Liver (tissue), 8 donors: ENCODE measurements at regions not wholly inside any gene's neighbourhood (a gene's known extent, or its start where the extent isn't known, plus 50 kb on each side); places are given as distances from the start of the nearest gene placed in this dataset.

Experiments
- DNase-seq: peaks from one replicate; pipeline ENCODE4 v3.0.0-alpha.2; 2017; ENCODE audit warnings: low spot score
- H3K27ac ChIP-seq, 2 donors: one replicate each; pipeline ENCODE4 v1.7.0; 2013; ENCODE audit warnings: inconsistent platforms in 2 of 2, low read length in 2 of 2, control low read depth in 1 of 2, low read depth in 1 of 2, mild to moderate bottlenecking in 1 of 2
- H3K27me3 ChIP-seq, 4 donors: one replicate each; pipeline versions ENCODE4 v1.6.1 to v1.7.0; 2013; ENCODE audit warnings: low read length in 3 of 4, inconsistent platforms in 1 of 4, mild to moderate bottlenecking in 1 of 4, moderate library complexity in 1 of 4; ENCODE audit not compliant: control insufficient read depth in 4 of 4, insufficient read depth in 4 of 4
- H3K36me3 ChIP-seq, 4 donors: one replicate each; pipeline versions ENCODE4 v1.6.1 to v1.7.0; 2013; ENCODE audit warnings: low read length in 3 of 4, mild to moderate bottlenecking in 3 of 4, low read depth in 1 of 4, moderate library complexity in 1 of 4; ENCODE audit not compliant: control insufficient read depth in 4 of 4, insufficient read depth in 3 of 4
- H3K4me1 ChIP-seq, 4 donors: one replicate each; pipeline versions ENCODE4 v1.6.1 to v1.7.0; 2013; ENCODE audit warnings: low read length in 3 of 4, mild to moderate bottlenecking in 3 of 4, moderate library complexity in 1 of 4; ENCODE audit not compliant: control insufficient read depth in 4 of 4, insufficient read depth in 4 of 4
- H3K4me3 ChIP-seq, 3 donors: one replicate each; pipeline versions ENCODE4 v1.6.1 to v1.7.0; 2013; ENCODE audit warnings: low read length in 3 of 3, control low read depth in 1 of 3, low read depth in 1 of 3, mild to moderate bottlenecking in 1 of 3
- H3K9ac ChIP-seq, 2 donors: one replicate each; pipeline ENCODE4 v1.7.0; 2013; ENCODE audit warnings: low read length in 2 of 2, mild to moderate bottlenecking in 2 of 2, moderate library complexity in 2 of 2, control low read depth in 1 of 2, low read depth in 1 of 2
- H3K9me3 ChIP-seq, 4 donors: one replicate each; pipeline versions ENCODE4 v1.6.1 to v1.7.0; 2013; ENCODE audit warnings: low read length in 3 of 4; ENCODE audit not compliant: control insufficient read depth in 4 of 4
- ATF3 ChIP-seq: IDR thresholded peaks from 2 replicates; pipeline ENCODE4 v1.6.1; 2016; ENCODE audit warnings: antibody characterized with exemption
- EGR1 ChIP-seq, 2 donors: IDR thresholded peaks; 2 replicates each; pipeline ENCODE4 v1.6.1; 2016 to 2018; ENCODE audit warnings: antibody characterized with exemption in 2 of 2, low read depth in 2 of 2
- FOXA1 ChIP-seq: IDR thresholded peaks from 2 replicates; pipeline ENCODE4 v1.6.1; 2016; ENCODE audit warnings: antibody characterized with exemption
- FOXA2 ChIP-seq: IDR thresholded peaks from 2 replicates; pipeline ENCODE4 v1.6.1; 2016; ENCODE audit warnings: antibody characterized with exemption
- GABPA ChIP-seq, 2 donors: IDR thresholded peaks in 1 of 2; conservative IDR thresholded peaks in 1 of 2; 2 replicates each; pipeline ENCODE4 v1.6.1; 2016; ENCODE audit warnings: antibody characterized with exemption in 2 of 2, mild to moderate bottlenecking in 1 of 2, moderate library complexity in 1 of 2
- HNF4A ChIP-seq, 2 donors: conservative IDR thresholded peaks; 2 replicates each; pipeline ENCODE4 v1.6.1; 2016; ENCODE audit warnings: antibody characterized with exemption in 2 of 2, mild to moderate bottlenecking in 2 of 2
- HNF4G ChIP-seq: IDR thresholded peaks from 2 replicates; pipeline ENCODE4 v1.6.1; 2016; ENCODE audit warnings: antibody characterized with exemption
- JUND ChIP-seq, 2 donors: IDR thresholded peaks; 2 replicates each; pipeline ENCODE4 v1.6.1; 2016; ENCODE audit warnings: antibody characterized with exemption in 2 of 2
- MAX ChIP-seq: IDR thresholded peaks from 2 replicates; pipeline ENCODE4 v1.6.1; 2016; ENCODE audit warnings: antibody characterized with exemption
- NR2F2 ChIP-seq: IDR thresholded peaks from 2 replicates; pipeline ENCODE4 v1.6.1; 2016; ENCODE audit warnings: antibody characterized with exemption
- RAD21 ChIP-seq, 2 donors: IDR thresholded peaks; 2 replicates each; pipeline ENCODE4 v1.6.1; 2016; ENCODE audit warnings: antibody characterized with exemption in 2 of 2, mild to moderate bottlenecking in 2 of 2
- RXRA ChIP-seq, 2 donors: IDR thresholded peaks; 2 replicates each; pipeline ENCODE4 v1.6.1; 2017 to 2018; ENCODE audit warnings: antibody characterized with exemption in 2 of 2, mild to moderate bottlenecking in 1 of 2
- SP1 ChIP-seq: IDR thresholded peaks from 2 replicates; pipeline ENCODE4 v1.6.1; 2018; ENCODE audit warnings: antibody characterized with exemption, mild to moderate bottlenecking
- TAF1 ChIP-seq: conservative IDR thresholded peaks from 2 replicates; pipeline ENCODE4 v1.6.1; 2016; ENCODE audit warnings: antibody characterized with exemption, mild to moderate bottlenecking
- YY1 ChIP-seq: IDR thresholded peaks from 2 replicates; pipeline ENCODE4 v1.6.1; 2016; ENCODE audit warnings: antibody characterized with exemption, mild to moderate bottlenecking
- ZBTB33 ChIP-seq: IDR thresholded peaks from 2 replicates; pipeline ENCODE4 v1.6.1; 2016; ENCODE audit warnings: antibody characterized with exemption
- WGBS: extraction: QIAGEN DNeasy Blood & Tissue Kit; methylation state at CpG from one replicate; pipeline ENCODE4 v1.1.7; 2013; 5-methylcytosine and 5-hydroxymethylcytosine counted together
- TF ChIP-seq, protein P1 (sequence below): IDR thresholded peaks from 2 replicates; pipeline ENCODE4 v1.6.1; 2016; ENCODE audit warnings: antibody characterized with exemption, mild to moderate bottlenecking
- TF ChIP-seq, protein P2 (sequence below): fragments of 150-350 bp; IDR thresholded peaks from 2 replicates; pipeline ENCODE4 v1.5.1; 2017; ENCODE audit warnings: improper control_type of control experiment, low read depth, low read length; ENCODE audit not compliant: missing input control
- donor health status: healthy.
- donor health status: healthy.
- donor health status: healthy.
- donor health status: healthy.
- donor health status: healthy.

GRCh38 chrY:8804317-8804716 lies 532.9 kb upstream of the TSPY4 start:
- no peak overlapping the region for H3K9ac ChIP-seq
- no peak overlapping the region for H3K4me3 ChIP-seq
- DNase-seq = no peak
- WGBS = 83% methylated on average over 3 of the region's 3 CpGs
- H3K27ac ChIP-seq = no peak overlapping the region
- no peaks in the 10 kb centered on the region for H3K27me3 ChIP-seq
- no peaks in the 10 kb centered on the region for H3K9me3 ChIP-seq
- TF ChIP-seq HNF4G = no peak
- TF ChIP-seq, protein P1, sequence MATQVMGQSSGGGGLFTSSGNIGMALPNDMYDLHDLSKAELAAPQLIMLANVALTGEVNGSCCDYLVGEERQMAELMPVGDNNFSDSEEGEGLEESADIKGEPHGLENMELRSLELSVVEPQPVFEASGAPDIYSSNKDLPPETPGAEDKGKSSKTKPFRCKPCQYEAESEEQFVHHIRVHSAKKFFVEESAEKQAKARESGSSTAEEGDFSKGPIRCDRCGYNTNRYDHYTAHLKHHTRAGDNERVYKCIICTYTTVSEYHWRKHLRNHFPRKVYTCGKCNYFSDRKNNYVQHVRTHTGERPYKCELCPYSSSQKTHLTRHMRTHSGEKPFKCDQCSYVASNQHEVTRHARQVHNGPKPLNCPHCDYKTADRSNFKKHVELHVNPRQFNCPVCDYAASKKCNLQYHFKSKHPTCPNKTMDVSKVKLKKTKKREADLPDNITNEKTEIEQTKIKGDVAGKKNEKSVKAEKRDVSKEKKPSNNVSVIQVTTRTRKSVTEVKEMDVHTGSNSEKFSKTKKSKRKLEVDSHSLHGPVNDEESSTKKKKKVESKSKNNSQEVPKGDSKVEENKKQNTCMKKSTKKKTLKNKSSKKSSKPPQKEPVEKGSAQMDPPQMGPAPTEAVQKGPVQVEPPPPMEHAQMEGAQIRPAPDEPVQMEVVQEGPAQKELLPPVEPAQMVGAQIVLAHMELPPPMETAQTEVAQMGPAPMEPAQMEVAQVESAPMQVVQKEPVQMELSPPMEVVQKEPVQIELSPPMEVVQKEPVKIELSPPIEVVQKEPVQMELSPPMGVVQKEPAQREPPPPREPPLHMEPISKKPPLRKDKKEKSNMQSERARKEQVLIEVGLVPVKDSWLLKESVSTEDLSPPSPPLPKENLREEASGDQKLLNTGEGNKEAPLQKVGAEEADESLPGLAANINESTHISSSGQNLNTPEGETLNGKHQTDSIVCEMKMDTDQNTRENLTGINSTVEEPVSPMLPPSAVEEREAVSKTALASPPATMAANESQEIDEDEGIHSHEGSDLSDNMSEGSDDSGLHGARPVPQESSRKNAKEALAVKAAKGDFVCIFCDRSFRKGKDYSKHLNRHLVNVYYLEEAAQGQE = no peak
- TF ChIP-seq TAF1 = no peak
- TF ChIP-seq HNF4A (conservative IDR thresholded peaks at IDR 0.05) = no peak
- TF ChIP-seq ATF3 = no peak
- TF ChIP-seq MAX = no peak
- no peak for TF ChIP-seq FOXA2
- TF ChIP-seq YY1 = no peak
- no peak for TF ChIP-seq JUND (IDR thresholded peaks at IDR 0.05)
- TF ChIP-seq EGR1 (IDR thresholded peaks at IDR 0.05; ENCODE audit: low read depth in 2 of 2) = no peak
- TF ChIP-seq, protein P2, sequence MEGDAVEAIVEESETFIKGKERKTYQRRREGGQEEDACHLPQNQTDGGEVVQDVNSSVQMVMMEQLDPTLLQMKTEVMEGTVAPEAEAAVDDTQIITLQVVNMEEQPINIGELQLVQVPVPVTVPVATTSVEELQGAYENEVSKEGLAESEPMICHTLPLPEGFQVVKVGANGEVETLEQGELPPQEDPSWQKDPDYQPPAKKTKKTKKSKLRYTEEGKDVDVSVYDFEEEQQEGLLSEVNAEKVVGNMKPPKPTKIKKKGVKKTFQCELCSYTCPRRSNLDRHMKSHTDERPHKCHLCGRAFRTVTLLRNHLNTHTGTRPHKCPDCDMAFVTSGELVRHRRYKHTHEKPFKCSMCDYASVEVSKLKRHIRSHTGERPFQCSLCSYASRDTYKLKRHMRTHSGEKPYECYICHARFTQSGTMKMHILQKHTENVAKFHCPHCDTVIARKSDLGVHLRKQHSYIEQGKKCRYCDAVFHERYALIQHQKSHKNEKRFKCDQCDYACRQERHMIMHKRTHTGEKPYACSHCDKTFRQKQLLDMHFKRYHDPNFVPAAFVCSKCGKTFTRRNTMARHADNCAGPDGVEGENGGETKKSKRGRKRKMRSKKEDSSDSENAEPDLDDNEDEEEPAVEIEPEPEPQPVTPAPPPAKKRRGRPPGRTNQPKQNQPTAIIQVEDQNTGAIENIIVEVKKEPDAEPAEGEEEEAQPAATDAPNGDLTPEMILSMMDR = no peak
- no peak for TF ChIP-seq GABPA (IDR thresholded peaks at IDR 0.05 in 1 of 2, conservative IDR thresholded peaks at IDR 0.05 in 1 of 2)
- TF ChIP-seq RXRA (IDR thresholded peaks at IDR 0.05) = no peak
- no peak for TF ChIP-seq FOXA1
- TF ChIP-seq RAD21 (IDR thresholded peaks at IDR 0.05) = no peak
- TF ChIP-seq SP1 = no peak
- no peak for TF ChIP-seq ZBTB33
- no peak for TF ChIP-seq NR2F2
- H3K4me1 ChIP-seq = no peaks in the 10 kb centered on the region
- H3K36me3 ChIP-seq = no peaks in the 10 kb centered on the region
